Subcutaneous abdominal adipose tissue (tissue), 5 donors: ENCODE measurements at regions not wholly inside any gene's neighbourhood (a gene's known extent, or its start where the extent isn't known, plus 50 kb on each side); places are given as distances from the start of the nearest gene placed in this dataset.

Experiments
- H3K27ac ChIP-seq: one replicate; pipeline ENCODE4 v1.7.0; 2013; ENCODE audit warnings: low read depth, mild to moderate bottlenecking, inconsistent platforms, low read length, moderate library complexity
- H3K27me3 ChIP-seq, 5 donors: one replicate each; pipeline ENCODE4 v1.7.0; 2013; ENCODE audit warnings: low read length in 5 of 5, inconsistent platforms in 1 of 5; ENCODE audit not compliant: control insufficient read depth in 5 of 5, insufficient read depth in 4 of 5
- H3K36me3 ChIP-seq, 5 donors: one replicate each; pipeline ENCODE4 v1.7.0; 2013; ENCODE audit warnings: low read length in 5 of 5; ENCODE audit not compliant: control insufficient read depth in 5 of 5, insufficient read depth in 5 of 5
- H3K4me1 ChIP-seq, 5 donors: one replicate each; pipeline ENCODE4 v1.7.0; 2013; ENCODE audit warnings: low read length in 5 of 5, mild to moderate bottlenecking in 3 of 5, moderate library complexity in 1 of 5; ENCODE audit not compliant: control insufficient read depth in 5 of 5, insufficient read depth in 5 of 5
- H3K4me3 ChIP-seq, 5 donors: one replicate each; pipeline ENCODE4 v1.7.0; 2013; ENCODE audit warnings: low read length in 5 of 5, low read depth in 1 of 5
- H3K9ac ChIP-seq, 5 donors: one replicate each; pipeline ENCODE4 v1.7.0; 2013; ENCODE audit warnings: low read length in 5 of 5, mild to moderate bottlenecking in 4 of 5, moderate library complexity in 3 of 5
- H3K9me3 ChIP-seq, 5 donors: one replicate each; pipeline ENCODE4 v1.7.0; 2013; ENCODE audit warnings: low read length in 5 of 5; ENCODE audit not compliant: control insufficient read depth in 5 of 5
- donor health status: healthy.
- donor health status: healthy.
- donor health status: healthy.
- donor health status: healthy.
- donor health status: healthy.

GRCh38 chr18:7447318-7448028, 119.6 kb upstream of the PTPRM start:
- Histone ChIP-seq H3K9me3 (no peaks in the 10 kb centered on the region), H3K9ac (no peak overlapping the region), H3K4me3 (no peak overlapping the region), H3K27ac (no peak overlapping the region), H3K4me1 (peaks cover 0 to 20% (median 3%) of the 10 kb centered on the region in 5 donors), H3K27me3 (no peaks in the 10 kb centered on the region), H3K36me3 (no peaks in the 10 kb centered on the region)

- peaks cover 2 to 20% (median 18%) of the 10 kb centered on the region in 5 donors for H3K4me1 ChIP-seq
- no peaks in the 10 kb centered on the region for H3K27me3 ChIP-seq
- no peak overlapping the region for H3K4me3 ChIP-seq
- no peak overlapping the region for H3K27ac ChIP-seq
- no peak overlapping the region for H3K9ac ChIP-seq
- H3K9me3 ChIP-seq, result no peaks in the 10 kb centered on the region
- no peaks in the 10 kb centered on the region for H3K36me3 ChIP-seq
These were observed 114.8 kb upstream of the PTPRM start for GRCh38 chr18:7452331-7452730.

- Histone ChIP-seq H3K36me3 (no peaks in the 10 kb centered on the region), H3K9me3 (no peaks in the 10 kb centered on the region), H3K9ac (no peak overlapping the region), H3K4me1 (peaks cover 2 to 20% (median 18%) of the 10 kb centered on the region in 5 donors), H3K27ac (no peak overlapping the region), H3K27me3 (no peaks in the 10 kb centered on the region), H3K4me3 (no peak overlapping the region)
These were observed 112.7 kb upstream of the PTPRM start for GRCh38 chr18:7454429-7454828.

GRCh38 chr18:7456376-7456775, 110.7 kb upstream of the PTPRM start:
- peaks cover 4 to 31% (median 28%) of the 10 kb centered on the region in 5 donors for H3K4me1 ChIP-seq
- no peak overlapping the region for H3K9ac ChIP-seq
- H3K9me3 ChIP-seq, result no peaks in the 10 kb centered on the region
- no peaks in the 10 kb centered on the region for H3K36me3 ChIP-seq
- no peak overlapping the region for H3K27ac ChIP-seq
- H3K4me3 ChIP-seq, result no peak overlapping the region
- no peaks in the 10 kb centered on the region for H3K27me3 ChIP-seq

GRCh38 chr18:7457262-7457661, 109.9 kb upstream of the PTPRM start:
- Histone ChIP-seq H3K4me1 (peaks cover 4 to 29% (median 26%) of the 10 kb centered on the region in 5 donors), H3K9me3 (no peaks in the 10 kb centered on the region)

GRCh38 chr18:7458884-7459283, 108.2 kb upstream of the PTPRM start:
- Histone ChIP-seq H3K9me3 (no peaks in the 10 kb centered on the region), H3K36me3 (no peaks in the 10 kb centered on the region), H3K27ac (no peak overlapping the region), H3K4me3 (no peak overlapping the region), H3K4me1 (peaks cover 2 to 17% (median 16%) of the 10 kb centered on the region in 5 donors), H3K27me3 (no peaks in the 10 kb centered on the region), H3K9ac (no peak overlapping the region)

More at GRCh38 chr18:7457262-7457661, 109.9 kb upstream of the PTPRM start:
- H3K9ac ChIP-seq, result no peak overlapping the region
- no peaks in the 10 kb centered on the region for H3K36me3 ChIP-seq
- no peak overlapping the region for H3K27ac ChIP-seq
- no peak overlapping the region for H3K4me3 ChIP-seq
- no peaks in the 10 kb centered on the region for H3K27me3 ChIP-seq

- Histone ChIP-seq H3K9me3 (no peaks in the 10 kb centered on the region), H3K9ac (peak overlapping the region in 1 of 5 donors; percentile 65), H3K27ac (no peak overlapping the region), H3K4me3 (peak overlapping the region; percentile 21 to 58 (median 34)), H3K27me3 (no peaks in the 10 kb centered on the region), H3K4me1 (peaks cover 2 to 15% (median 13%) of the 10 kb centered on the region in 5 donors), H3K36me3 (no peaks in the 10 kb centered on the region)
These were observed 107.0 kb upstream of the PTPRM start for GRCh38 chr18:7459851-7460770.

- Histone ChIP-seq H3K27me3 (no peaks in the 10 kb centered on the region), H3K4me3 (no peak overlapping the region), H3K9ac (no peak overlapping the region), H3K4me1 (peaks cover 2 to 16% (median 14%) of the 10 kb centered on the region in 5 donors), H3K9me3 (no peaks in the 10 kb centered on the region), H3K36me3 (no peaks in the 10 kb centered on the region), H3K27ac (no peak overlapping the region)
These were observed 102.7 kb upstream of the PTPRM start for GRCh38 chr18:7464245-7464966.

- H3K27ac ChIP-seq, result no peak overlapping the region
- peaks cover 0 to 7% (median under 1%) of the 10 kb centered on the region in 5 donors for H3K4me1 ChIP-seq
- H3K36me3 ChIP-seq, result no peaks in the 10 kb centered on the region
- no peak overlapping the region for H3K4me3 ChIP-seq
- H3K9me3 ChIP-seq, result no peaks in the 10 kb centered on the region
- no peak overlapping the region for H3K9ac ChIP-seq
- H3K27me3 ChIP-seq, result no peaks in the 10 kb centered on the region
These were observed 100.9 kb upstream of the PTPRM start for GRCh38 chr18:7466190-7466589.
